ENCODE measurements at regions not wholly inside any gene's neighbourhood (a gene's known extent, or its start where the extent isn't known, plus 50 kb on each side); places are given as distances from the start of the nearest gene placed in this dataset.

- TF ChIP-seq CTCF (IDR thresholded peaks at IDR 0.05) (no peak), POLR2A (IDR thresholded peaks at IDR 0.05) (no peak)
These were observed 1656.1 kb downstream of the KCNT2 start for GRCh38 chr1:194952171-194952570.

Data from heart left ventricle (tissue), 13 donors.